ENCODE measurements at regions not wholly inside any gene's neighbourhood (a gene's known extent, or its start where the extent isn't known, plus 50 kb on each side); places are given as distances from the start of the nearest gene placed in this dataset.

GRCh38 chr18:75130591-75131328 is 78.2 kb downstream of the PTGR3 start:
- DNase-seq = no peak

DNA sequence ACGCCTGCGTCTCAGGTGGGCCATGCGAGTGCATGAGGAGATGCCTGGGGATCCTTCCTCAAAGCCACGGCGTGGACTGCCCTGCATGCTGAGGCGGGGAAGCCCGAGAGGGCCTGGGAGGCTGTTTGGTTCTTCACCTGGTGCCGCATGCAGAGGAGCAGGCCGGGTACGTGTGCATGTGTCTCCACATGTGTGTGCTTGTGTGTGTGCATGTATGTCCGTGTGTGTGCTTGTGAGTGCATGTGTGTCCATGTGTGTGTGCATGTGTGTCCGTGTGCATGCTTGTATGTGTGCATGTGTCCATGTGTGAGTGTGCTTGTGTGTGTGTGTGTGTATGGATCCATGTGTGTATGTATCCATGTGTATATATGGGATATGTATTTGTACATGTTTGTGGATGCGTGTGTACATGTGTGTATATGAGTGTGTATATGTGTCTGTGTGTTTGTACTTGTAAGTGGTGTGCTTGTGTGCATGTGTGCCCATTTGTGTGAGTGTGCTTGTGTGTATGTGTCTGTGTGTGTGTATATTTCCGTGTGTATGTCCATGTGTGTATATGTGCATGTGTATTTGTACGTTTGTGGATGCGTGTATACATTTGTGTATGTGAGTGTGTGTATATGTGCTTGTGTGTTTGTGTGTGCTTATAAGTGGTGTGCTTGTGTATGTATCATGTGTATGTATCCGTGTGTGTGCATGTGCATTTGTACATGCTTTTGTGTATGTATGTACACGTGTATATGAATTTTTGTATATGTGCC is 79.0 kb downstream of the PTGR3 start:
- DNase-seq = no peak

GRCh38 chr18:75128911-75129716 is 79.8 kb downstream of the PTGR3 start:
- DNase-seq = no peak

DNA sequence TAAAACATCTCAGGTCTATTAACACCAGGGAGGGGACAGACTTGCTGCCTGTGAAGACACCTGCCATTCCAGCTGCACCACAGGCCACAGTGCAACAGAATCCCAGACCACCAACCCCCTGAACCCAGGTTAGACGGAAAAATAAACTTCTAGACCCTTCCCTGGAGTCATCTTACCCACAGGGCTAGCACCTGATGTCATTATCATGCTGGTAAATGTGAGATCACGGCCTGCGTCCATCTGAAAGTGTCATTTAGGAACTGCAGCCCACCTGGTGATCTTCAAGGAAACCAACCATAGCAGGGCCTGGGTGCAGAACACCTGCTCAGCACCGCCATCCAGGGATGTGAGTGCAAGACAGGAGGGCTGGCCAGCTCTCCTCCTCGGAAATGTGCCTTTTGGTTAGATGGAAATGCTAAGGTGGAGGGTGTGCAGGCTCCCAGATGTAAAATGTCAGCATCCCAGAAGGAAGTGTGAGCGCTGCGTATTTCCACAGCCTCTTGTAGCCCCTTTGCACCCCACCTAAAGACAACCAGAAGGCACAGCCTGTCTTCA is 80.8 kb downstream of the PTGR3 start:
- DNase-seq = no peak

DNA sequence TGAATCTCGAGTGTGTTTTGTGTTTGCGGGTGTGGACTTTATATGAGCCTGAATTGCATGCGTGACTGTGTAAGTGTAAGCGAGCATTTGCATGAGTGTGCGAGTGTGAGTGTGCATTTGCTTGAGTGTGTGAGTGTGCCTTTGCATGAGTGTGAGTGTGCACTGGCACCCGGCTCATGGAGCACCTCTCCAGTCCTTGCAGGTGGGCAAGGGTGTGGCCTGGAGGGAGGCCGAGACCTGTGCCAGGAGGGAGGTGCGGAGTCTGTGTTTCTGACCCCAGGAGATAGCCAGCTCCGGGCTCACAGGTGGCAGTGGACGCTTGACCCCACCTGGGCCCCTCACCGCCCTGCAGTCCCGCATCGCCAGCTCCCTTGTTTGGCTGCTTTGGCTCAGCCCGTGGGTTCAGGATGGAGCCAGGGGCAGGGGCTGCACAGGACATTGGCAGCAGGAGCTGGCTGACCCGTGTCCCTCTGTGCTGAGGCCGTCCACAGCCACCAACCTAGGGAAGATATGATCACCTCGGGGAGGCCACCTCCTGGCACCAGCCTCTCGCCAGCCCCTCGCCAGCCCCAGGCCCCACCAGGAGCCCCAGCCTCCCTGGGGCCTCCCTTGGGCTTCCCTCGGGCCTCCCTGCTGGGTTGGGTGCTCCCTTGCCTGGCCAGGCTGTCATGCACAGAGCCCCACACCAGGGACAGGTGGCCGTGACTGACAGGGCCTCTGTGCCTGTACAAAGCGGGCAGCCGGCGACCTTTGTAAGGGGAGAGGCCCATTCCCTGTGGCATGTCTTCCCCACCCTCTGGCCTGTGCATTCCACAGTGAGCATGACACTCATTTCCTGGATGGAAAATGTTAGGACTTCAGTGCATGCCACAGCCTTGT is 81.6 kb downstream of the PTGR3 start:
- DNase-seq = no peak

GRCh38 chr18:75125382-75126331 is 83.3 kb downstream of the PTGR3 start:
- no peak for DNase-seq

GRCh38 chr18:75124991-75125381 is 84.0 kb downstream of the PTGR3 start:
- DNase-seq = peak; percentile 51

- no peak for DNase-seq
Observed at GRCh38 chr18:75124551-75124950, 84.4 kb downstream of the PTGR3 start.

DNA sequence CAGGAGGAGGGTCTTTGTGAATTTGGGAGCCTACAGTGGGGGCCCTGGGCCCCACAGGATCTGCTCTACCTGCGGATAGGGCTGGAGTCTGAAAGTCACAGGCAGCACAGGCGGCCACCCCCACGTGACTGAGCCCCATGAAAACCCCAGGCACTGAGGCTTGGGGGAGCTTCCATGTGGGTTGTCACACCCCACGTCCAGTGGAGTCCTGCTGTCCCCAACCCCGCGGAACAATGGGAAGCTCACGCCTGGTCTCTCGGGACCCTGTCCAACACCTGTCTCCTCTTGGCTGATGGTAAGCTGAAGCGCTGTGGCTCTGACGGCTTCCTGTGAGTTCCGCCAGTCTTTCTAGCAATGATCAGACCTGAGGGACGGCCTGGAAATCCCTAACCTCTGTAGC is 85.8 kb downstream of the PTGR3 start:
- DNase-seq = no peak

DNA sequence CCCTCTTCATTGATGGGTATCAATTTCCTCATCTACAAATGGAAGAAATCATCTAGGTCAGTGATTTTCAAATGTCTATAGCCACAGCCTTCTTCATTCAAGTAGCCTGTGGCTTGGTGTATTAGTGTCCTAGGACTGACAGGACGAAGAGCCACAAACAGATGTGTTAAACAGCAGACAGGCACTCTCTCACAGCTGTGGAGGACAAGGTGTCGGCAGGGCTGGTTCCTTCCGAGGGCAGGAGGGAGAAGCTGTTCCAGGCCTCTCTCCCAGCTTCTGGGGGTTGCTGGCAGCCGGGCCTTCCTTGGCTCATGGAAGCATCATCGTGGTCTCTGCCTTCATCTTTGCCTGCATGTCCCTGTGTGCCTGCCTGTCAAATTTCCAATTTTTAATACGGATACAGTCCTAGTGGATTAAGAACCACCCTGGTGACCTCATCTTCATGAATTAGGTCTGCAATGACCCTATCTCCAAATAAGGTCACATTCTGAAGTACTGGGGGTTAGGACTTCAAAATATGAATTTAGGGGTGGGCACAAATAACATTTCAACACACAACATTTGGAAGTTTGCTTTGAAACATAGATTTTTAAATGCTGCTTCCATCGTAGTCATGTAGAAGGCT is 86.5 kb downstream of the PTGR3 start:
- no peak for DNase-seq

DNA sequence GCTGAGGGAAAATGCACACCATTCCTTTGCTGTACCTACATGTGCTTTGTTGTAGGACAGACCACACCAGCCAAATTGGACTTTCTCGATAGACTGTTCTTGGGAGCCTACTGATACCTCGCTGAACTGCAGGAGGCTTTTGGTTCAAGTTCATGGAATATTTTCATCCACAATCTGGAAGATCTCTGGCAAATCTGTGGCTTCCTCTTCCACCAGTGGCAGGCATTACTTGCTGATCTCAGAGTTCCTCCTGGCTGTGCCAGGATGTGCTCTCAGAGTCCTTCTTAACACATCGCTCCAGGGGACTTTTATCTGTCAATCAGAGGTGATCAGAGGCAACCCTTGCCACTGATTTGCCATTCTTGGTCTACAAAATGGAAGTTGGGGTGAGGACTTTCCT is 87.7 kb downstream of the PTGR3 start:
- DNase-seq = no peak

GRCh38 chr18:75120521-75120920 is 88.4 kb downstream of the PTGR3 start:
- no peak for DNase-seq

GRCh38 chr18:75116809-75117208 is 92.1 kb downstream of the PTGR3 start:
- no peak for DNase-seq

DNA sequence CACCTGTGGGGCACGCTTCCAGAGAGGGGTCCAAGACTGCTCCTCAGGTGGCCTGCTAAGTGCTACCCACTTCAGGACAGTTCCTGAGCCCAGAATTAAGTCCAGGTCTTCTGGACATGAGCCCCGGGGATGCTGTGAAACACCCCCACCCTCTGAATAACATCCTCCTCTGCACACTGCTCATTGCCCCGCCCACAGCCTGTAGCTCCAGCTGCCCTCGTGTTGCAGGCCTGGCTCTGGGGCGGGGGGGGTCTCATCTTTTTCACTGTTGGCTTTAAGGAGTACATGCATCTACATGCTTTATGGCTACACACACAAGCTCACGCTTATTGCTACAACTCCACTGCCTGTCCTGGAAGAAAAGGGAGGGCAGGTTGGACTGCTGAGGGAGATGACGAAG is 92.8 kb downstream of the PTGR3 start:
- DNase-seq = no peak

DNA sequence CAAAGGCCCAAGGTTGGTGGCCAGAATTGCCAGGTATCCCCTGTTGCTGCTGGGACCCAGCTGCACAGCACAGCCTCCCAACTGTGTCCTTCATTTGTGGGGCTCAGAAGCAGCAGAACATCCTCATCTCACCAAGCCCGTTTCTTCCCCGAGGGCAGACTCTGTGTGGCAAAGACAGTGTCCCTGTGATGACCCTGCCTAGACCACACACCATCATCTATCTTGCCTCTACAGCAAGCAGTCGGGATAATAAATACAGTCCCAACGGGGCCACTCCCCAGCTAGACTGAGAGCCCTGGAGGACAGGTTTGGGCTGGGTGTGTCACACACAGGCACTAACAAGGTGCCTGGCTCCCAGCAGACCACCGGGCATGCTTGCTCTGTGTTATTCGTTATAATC is 93.4 kb downstream of the PTGR3 start:
- DNase-seq = no peak
